ENCODE measurements at regions not wholly inside any gene's neighbourhood (a gene's known extent, or its start where the extent isn't known, plus 50 kb on each side); places are given as distances from the start of the nearest gene placed in this dataset.
A peak's percentile ranks its signal among the peaks of the same experiment; 100 is the strongest.
"Not testable (repeated sequence)": the region's sequence is repeated elsewhere in the genome, so short reads cannot be mapped to it uniquely, and the experiment has no call there.

DNA sequence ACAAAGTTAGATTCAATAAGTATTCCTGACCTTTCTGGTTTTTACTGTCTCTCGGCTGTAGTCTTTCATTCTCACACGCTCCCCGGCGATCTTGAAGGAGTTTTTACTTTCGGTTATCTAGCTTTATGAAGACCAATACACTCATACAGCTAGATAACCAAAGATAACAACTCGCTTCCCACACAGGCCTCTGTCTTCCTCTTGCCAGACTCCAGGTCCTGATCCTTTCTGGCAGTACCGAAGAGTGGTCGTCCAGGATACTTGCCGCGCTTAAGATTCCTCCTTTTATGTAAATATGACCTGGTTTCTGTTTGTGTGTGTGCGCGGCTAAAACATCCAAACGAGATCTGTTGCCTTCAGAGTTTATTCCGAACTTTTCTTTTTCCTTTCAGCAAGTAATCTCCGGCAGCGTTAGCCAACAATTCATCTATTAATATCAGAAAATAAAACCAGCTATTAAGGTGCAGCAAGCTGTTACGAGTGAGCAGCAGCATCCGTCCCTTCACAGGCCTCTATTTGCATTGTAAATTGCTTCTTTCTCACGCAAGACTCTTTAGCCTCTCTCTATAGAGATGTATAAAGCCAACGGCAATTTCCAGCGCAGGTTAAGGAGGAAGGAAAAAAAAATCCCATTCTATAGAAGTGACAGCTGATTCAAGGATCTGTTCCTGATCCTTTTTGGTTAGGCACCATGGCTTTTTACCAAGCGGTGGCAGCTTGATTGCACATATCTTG, 216.1 kb downstream of the MEF2C start:
- DNase-seq: peak; percentile 50

DNA sequence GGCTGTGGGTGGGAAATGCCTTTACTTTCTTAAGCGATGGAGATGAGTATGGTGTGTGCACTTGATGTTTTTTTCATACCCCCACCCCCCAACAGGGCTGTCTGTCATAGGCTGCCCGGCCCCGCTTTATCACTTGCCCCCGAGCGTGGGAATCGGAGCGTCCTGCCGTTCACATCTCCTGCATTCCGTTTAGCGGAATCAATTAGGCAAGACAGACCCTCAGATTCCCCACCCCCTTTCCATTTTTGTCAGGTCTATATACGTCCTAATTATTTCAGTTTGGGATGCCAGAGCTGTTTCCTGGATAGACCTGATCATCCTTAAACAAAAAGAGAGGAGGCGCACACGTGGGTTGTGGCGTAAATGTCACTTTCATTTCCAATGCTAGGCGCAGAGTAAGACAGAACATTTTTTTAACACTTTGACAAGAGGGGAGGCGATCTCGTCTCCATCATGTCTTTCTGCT, 217.2 kb downstream of the MEF2C start:
- peak; percentile 34 for DNase-seq

DNA sequence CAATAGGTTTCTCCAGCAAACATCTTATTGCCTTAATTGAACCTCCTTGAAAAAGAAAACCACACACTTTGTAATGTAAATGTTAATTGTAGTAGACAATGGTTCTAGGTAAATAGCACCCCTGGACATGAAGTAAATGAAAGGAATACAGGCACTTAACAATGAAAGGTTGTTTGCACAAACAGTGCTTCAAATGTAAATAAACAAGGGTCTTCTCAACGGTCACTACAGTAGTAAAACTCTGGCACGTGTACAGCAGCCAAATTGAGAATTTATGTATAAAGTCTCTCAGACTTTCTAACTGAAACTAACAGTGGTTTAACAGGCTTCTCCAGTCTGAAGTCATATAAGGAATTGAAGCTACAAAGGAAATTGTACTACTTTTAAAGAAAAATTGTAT, 218.3 kb downstream of the MEF2C start:
- no peak for DNase-seq

DNA sequence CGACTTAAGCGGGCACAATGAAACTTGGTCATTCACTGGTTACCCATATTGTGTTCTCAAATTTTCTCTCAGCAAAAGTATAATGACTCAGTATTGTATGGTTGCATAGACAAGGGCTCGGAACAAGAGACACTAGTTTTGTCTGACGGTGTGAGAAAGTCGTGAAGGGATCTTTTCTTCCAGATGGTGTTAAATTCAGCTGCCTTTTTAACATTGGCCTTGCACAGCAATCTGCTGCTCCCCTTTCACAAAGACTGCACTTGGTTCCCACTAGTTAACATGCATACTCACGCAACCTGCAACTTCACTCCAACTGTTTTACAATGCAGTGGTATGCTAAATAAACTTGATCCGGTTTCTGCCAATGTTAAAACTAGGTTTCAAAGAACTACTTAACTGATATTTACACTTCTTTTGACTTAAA, 219.2 kb downstream of the MEF2C start:
- DNase-seq: no peak

DNA sequence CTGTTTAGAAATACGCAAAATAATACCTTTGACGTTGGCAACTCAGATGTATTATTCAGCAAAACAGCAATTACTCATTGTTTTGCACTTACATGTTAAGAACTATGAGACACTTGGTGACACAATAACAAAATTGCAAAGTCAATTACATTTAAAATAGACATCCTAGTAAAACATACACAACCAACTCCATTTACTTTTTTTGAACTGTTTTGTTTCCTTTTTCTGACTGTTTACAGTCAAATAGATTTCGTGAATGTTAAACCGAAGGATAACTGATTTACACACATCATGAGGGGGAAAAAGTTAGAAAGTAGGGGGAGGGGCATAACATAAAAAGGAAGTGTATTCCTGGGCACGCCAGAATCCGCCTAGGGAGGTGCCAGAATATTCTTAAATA, 220.1 kb downstream of the MEF2C start:
- DNase-seq: no peak

DNA sequence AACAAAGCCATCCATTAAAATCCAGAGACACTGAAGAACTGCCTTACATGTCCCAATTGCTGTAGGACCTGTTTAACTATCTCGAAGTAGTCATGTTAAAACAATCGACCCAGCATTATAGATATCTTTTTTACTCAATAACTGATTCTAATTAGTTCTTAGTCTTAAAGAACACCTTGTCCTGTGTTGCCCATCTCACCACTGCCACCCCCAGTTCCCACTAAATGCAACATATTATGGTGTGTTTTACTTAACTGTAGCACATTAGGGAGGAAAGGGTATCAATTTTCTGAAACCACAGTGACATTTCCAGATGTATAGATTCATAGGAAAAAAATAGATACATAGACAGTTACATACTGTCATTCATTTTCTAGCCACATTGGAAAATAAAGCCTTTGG, 221.2 kb downstream of the MEF2C start:
- DNase-seq: no peak

DNA sequence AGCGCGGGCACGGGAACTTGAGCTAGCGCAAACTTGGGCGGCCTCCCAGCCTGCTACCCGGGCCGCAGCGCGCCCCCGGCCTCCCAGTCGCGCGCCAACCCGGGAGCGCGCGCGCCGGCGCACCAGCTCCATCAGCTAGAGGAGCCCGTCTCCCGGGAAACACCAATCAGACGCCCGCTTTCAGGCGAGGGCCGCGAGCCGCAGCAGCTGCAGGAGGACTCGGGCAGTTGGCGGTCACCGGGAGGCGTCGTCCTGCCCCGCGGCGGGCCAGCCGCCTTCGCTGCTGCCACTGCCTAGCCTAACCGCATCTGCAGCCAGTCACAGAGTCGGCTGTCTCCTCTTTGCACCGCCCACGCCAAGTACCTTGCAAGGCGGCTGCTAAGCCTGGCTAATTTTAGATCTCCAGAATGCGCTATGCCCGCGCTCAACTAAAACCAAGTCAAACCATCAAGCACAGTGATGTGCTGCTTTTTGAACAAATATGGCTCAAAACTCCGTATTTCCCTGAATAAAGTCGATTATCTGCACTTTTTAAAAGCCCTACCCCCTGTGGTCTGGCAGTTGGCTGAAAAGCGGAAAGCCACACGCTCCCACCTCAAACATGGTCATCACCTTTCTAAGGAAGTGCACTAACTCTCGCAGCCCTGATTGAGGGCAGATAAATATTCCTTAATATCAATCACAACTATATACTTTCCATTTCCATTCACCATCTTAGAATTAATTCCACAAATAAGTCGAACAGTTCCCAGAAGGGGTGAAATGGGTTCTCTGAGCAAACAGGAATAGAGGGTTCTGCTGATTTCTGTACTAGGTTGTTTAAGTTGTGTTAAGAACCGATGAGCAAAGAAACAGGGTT, 221.8 kb downstream of the MEF2C start:
- peak; percentile 88 for DNase-seq

DNA sequence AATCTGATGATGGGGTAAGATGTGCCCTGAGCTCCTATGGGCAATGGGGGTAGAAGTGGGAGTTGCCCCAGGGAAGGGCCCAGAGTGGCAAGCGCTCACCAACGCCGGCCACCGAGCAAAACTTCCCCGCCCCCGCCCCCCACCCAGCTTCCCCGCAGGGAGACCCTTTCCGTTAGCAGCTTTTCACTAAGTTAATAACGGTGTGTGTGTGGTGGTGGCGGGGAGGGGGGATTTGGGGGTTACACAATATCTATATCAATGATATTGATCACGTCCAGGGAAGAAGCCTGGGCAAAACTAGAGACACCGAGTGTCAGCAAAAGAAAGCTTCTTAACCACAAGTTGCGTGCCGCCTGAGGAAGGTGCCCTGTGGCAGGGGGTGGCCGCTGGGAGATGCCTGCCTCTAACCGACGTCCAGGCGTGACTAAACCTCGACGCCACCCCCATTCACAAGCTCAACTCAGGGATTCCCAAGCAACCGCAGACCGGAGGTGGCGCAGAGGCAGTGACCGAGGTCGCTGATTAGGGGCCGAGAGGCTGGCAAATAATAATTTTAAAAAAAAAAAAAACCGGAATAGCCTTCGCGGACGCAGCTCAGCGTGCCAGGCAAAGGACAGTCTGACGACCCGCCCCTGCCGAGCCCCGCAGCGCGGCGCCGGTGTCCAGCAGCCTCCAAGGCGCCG, 222.6 kb downstream of the MEF2C start:
- DNase-seq: peak; percentile 26

DNA sequence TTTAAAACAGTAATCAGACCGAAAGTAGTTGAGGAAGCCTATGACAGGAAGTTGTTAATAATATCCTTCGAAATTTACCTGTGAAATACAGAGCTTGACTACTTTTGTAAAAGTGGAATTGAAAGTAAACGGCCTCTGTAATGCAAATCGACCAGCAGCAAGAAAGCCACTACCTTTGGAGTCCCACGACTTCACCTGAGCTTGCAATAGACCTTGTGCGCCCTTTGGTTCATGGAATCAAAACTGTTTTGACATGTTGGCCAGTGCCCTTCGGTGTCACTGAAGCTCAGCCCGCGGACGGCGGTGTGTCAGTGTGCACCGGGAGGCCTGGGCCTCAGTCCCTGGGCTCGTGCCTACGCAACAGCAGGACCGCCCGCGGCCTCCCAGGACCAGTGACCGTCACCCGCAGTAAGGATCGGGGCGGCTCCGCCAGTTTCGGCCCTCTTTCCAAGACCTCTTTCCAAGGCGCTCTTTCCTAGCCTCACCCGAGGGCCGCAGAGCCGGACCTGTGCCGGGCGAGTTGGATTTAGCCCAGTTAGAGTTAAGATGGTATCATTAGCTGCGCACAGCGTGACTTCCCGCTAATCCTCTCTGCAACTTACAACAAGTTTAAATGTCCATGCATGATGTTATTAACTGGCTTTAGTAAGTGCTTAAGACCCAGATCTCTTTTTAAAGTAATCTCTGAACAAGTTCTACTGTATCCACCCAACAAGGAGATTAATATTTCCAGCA, 223.3 kb downstream of the MEF2C start:
- peak; percentile 25 for DNase-seq

DNA sequence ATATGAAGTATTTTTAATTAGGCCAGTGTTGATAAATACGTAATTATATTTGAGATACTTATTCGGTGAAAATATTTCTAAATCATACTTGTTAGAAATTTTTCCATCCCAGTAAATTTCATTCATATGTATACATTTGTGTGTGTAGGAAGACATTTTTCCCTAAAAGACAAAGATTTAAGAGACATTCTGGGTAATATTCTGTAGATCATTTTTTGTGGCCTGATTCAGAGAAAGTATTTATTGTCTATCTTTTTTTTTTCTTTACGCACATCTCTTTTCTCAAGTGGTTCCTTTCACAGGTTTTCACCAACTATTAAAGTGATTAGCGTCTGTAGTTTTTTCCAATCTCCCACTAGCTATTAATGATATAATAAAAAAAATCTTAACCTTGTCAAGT, 224.1 kb downstream of the MEF2C start:
- no peak for DNase-seq

DNA sequence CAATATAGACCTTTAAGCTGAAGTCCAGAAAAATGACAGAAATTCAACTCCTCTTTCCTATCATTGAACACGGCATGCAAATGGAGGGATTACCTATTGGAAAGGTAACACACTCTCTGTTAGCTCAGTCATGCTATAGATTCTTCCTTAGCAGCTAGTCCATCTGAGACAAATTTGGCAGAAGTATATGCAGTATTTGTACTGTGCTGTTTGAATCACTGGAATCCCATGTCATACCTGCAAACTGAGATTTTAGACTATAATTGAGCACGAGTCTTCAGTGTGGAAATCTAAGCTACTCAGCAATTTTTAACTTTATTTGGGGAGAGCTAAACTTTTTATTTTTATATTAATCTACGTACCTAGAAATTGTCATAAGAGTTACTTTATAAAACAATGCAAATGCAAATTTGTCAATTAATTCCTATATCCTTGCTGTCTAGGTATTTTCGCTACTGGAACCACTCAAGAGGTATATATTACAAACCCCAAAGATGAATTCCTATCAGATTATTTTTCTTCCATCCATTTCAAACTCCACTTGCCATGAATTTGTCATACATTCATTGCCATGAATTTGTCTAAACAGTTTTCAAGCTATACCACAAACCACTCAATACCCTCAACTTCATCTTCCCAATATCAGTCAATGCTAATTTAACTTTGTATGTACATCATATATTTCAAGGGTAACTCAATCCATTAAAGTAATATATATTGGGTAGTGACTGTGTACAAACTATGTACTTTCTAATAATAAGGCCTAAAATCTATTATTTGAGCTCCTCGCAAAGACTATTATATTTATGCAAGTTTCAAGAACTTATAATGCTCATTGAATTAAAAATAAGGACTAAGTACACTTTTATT, 224.8 kb downstream of the MEF2C start:
- no peak for DNase-seq

DNA sequence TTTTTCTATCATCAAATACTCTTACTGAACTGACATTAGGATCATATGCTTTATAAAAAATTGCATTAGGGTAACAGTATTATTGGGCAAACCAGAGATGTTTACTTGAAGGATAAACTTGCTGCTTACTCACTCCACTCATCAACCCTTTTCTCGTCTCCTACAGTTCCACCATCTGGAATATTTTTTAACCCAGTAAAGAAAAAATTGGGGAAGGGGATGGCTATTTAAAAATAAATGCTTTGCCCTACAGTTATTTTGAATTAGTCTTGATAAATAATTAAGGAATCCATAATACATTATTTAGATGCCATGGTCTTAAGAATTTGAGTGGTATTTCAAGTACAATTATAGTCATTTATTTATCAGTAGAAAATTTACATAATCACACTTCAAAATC, 225.8 kb downstream of the MEF2C start:
- no peak for DNase-seq

DNA sequence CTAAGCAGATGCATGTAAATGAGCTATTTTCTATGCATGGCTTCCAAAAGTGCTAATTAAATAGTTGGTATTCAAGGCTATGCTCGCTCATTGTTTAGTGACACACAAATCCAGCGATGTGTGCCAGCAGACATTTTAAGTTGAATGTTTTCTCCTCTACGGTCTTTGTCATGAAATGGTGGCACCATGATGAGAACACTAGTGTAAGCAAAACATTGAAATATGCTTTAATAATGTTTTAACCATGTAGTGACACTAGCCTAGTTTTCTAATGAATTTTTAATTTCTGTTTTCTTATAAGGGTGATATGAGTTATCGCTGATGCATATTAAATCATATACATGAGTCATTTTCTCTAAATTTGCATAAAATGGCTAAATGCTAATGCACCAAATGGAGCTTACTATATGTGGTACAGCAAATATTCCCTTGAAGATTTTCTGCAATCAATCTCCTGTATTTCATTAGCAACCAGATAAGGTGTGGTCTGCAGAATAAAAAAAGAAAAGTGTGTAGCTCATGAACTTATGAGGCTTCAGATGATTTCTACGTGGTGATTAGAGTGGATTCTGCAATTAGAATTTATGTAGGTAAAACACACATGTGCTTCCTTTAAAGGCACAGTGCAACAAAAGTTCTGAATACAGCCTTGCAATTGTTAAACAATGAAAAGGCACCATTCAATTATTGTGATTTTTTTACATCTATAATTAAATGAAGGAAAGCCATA, 226.6 kb downstream of the MEF2C start:
- DNase-seq: no peak

DNA sequence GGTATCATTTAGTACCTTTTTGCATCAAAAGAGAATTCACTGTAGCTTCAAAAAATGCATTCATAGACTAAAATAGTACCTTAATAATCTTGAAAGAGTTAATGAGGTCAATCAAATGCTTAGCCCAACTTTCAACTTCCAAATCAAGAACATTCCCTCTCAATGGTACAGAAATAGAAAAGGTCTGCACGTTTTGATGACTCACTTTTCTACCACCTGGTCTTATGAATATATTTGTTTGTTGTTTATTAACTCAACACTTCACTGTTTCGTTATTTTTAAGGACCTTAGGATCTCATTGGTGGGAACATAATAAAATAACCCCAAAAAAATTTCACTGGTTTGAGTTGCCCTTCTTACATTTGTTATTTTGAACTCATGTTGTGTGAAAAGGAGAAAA, 229.5 kb downstream of the MEF2C start:
- no peak for DNase-seq

DNA sequence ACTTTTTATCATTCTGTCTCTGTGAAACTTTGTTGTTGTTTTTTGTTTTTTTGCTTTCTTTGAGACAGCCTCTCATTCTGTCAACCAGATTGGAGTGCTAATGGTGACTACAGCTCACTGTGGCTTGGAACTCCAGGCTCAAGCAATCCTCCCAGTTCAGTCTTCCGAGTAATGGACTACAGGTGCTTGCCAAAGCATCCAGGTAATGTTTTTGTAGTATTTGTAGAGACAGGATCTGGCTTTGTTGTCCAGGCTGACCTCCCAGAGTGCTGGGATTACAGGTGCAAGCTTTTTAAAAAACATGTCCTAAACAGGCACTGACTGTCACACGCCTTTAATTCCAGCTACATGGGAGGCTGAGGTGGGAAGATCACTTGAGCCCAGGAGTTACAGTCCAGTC, 235.1 kb downstream of the MEF2C start:
- DNase-seq: no peak

DNA sequence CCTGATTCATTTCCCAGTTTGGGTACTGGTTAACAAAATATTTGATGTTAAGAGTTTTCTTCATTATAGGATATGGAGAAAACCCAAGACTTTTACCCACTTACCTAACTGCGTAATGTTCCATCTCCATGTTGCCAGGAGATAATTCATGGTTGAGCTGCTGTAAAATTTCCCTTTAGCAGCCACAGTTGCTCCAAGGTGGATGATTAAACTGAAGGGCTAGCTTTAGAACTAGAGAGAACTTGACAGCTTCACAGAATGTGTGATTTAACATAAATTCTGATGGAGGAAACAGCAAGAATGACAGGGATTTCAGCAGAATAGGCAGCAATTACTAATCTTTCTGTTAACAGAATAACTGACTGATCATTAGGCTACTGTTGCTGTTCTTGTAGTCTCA, 236.1 kb downstream of the MEF2C start:
- DNase-seq: no peak

DNA sequence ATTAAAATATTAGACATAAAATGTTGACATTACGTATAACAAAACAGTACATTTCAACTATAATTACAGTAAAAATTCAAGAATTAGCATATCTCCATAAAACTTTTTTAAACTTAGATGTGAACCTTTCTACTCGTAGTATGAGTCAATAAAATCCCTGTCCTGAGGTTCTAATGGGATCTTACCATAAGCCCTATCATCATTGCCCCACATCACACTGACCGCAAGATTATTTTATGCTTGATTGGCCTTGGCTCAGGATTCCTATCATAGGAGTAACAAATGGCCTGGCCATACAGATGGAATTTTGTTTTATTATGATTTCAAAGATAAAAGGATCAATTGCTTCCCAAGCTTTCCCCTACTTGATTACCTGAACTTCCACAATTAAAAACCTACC, 238.3 kb downstream of the MEF2C start:
- DNase-seq: no peak

DNA sequence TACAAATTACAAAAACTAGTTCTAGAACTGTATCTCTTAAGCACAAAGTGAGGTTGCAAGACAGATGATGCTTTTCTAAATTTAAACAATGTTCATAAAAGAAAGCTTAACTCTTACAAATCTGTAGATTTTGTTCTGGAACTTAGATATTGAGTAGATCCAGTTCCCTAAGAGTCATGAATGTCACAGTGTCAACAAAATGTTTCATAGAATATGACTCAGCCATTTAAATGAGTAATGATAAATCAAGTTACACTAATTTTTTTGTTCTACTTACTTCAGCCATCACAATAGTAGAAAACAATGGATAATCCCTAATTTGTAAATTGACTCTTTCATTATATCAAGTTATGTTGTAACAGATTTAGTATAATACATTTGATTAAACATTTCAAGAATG, 239.7 kb downstream of the MEF2C start:
- DNase-seq: no peak

DNA sequence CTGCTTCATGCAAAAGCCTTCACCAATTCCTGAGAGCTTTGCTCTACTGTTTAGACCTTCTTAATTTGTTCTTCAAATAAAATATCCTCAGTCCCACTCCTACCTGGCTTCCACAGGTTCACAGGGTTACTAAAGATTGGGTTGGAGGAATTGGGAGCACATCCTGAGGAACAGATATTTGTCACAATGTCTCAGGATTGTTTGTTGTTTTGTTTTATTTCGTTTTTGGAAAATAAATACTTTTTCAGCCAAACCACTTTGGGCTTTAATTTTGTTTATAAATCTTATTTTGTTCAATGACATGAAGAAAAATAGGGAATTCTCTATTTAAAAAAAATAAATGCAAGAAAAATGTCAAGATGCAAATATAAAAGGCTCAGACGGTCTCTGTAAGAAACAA, 249.0 kb downstream of the MEF2C start:
- no peak for DNase-seq

DNA sequence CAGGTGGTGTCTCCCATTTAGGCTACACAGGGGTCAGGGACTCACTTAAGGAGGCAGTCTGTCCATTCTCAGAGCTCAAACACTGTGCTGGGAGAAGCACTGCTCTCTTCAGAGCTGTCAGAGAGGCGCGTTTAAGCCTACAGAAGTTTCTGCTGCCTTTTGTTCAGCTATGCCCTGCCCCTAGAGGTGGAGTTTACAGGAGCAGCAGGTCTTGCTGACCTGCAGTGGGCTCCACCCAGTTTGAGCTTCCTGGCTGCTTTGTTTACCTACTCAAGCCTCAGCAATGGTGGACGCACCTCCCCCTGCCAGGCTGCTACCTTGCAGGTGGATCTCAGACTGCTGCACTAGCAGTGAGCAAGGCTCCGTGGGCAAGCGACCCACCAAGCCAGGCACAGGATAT, 260.1 kb downstream of the MEF2C start:
- DNase-seq: not testable (repeated sequence)

DNA sequence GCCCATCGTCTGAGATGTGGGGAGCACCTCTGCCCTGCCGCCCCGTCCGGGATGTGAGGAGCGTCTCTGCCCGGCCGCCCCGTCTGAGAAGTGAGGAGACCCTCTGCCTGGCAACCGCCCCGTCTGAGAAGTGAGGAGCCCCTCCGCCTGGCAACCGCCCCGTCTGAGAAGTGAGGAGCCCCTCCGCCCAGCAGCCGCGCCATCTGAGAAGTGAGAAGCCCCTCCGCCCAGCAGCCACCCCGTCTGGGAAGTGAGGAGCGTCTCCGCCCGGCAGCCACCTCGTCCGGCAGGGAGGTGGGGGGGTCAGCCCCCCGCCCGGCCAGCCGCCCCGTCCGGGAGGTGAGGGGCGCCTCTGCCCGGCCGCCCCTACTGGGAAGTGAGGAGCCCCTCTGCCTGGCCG, 267.2 kb downstream of the MEF2C start:
- DNase-seq: not testable (repeated sequence)

All from left hindlimb (tissue), 1 donor.